HG02759 (cell line): ENCODE measurements at regions not wholly inside any gene's neighbourhood (a gene's known extent, or its start where the extent isn't known, plus 50 kb on each side); places are given as distances from the start of the nearest gene placed in this dataset.

Source experiments
- ATAC-seq: cut with Tn5 transposase; IDR thresholded peaks from one replicate; pipeline ENCODE4 v1.9.1; 2021; ENCODE audit warnings: mild to moderate bottlenecking, moderate library complexity; ENCODE audit not compliant: unreplicated experiment

GRCh38 chr4:4641661-4642495 is 100.0 kb upstream of the STX18 start:
- ATAC-seq = no peak

- ATAC-seq = no peak
These were observed 99.4 kb upstream of the STX18 start for GRCh38 chr4:4641254-4641653.

GRCh38 chr4:4640692-4641091 is 98.8 kb upstream of the STX18 start:
- no peak for ATAC-seq

- no peak for ATAC-seq
These were observed 97.5 kb upstream of the STX18 start for GRCh38 chr4:4639370-4639769.

GRCh38 chr4:4637710-4638109 is 95.9 kb upstream of the STX18 start:
- peak; percentile 87 for ATAC-seq

GRCh38 chr4:4633431-4633830 is 91.6 kb upstream of the STX18 start:
- no peak for ATAC-seq

GRCh38 chr4:4631150-4631549 is 89.3 kb upstream of the STX18 start:
- peak; percentile 84 for ATAC-seq

- no peak for ATAC-seq
These were observed 86.1 kb upstream of the STX18 start for GRCh38 chr4:4627906-4628305.

GRCh38 chr4:4627111-4627510 is 85.3 kb upstream of the STX18 start:
- ATAC-seq = no peak

GRCh38 chr4:4625488-4625887 is 83.6 kb upstream of the STX18 start:
- no peak for ATAC-seq

- no peak for ATAC-seq
These were observed 82.5 kb upstream of the STX18 start for GRCh38 chr4:4624276-4624897.

- ATAC-seq = no peak
These were observed 78.0 kb upstream of the STX18 start for GRCh38 chr4:4619821-4620220.

- ATAC-seq = no peak
These were observed 77.0 kb upstream of the STX18 start for GRCh38 chr4:4618847-4619246.

- no peak for ATAC-seq
These were observed 73.3 kb upstream of the STX18 start for GRCh38 chr4:4614925-4615678.

GRCh38 chr4:4613641-4614286 is 71.9 kb upstream of the STX18 start:
- ATAC-seq = no peak

- ATAC-seq = no peak
These were observed 71.2 kb upstream of the STX18 start for GRCh38 chr4:4613126-4613465.

GRCh38 chr4:4610672-4611071 is 68.8 kb upstream of the STX18 start:
- no peak for ATAC-seq

GRCh38 chr4:4609622-4610334 is 67.9 kb upstream of the STX18 start:
- ATAC-seq = no peak

GRCh38 chr4:4608214-4608537 is 66.3 kb upstream of the STX18 start:
- no peak for ATAC-seq

GRCh38 chr4:4607336-4608213 is 65.7 kb upstream of the STX18 start:
- ATAC-seq = no peak
